ENCODE measurements at regions not wholly inside any gene's neighbourhood (a gene's known extent, or its start where the extent isn't known, plus 50 kb on each side); places are given as distances from the start of the nearest gene placed in this dataset.

DNA sequence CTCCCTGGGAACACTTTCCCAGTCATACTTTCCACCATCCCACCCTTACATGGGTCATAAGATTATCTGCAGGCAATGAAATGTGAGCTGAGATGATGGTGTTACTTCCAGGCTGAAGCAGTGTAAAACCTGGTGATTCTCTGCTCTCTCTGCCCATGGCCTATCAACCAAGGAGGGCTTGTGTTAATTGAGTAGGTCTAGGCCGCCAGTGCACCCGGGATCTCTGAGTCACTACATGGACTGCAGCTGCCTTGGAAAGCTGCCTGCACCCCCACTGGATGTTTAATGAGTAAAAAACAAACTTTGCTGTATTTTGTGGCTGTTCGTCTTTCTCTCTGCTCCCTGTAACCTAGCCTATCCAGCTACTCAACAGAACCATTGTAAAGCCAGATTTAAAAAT, 451.7 kb upstream of the SMIM21 start (continued):
- TF ChIP-seq ZNF462 (CRISPR knock-in tag; IDR thresholded peaks at IDR 0.05) (no peak), CREB1 (CRISPR knock-in tag; IDR thresholded peaks at IDR 0.05; ENCODE audit: low read depth) (no peak), CTCF (conservative IDR thresholded peaks at IDR 0.05; ENCODE audit: low read depth in 2 of 2) (no peak)

DNA sequence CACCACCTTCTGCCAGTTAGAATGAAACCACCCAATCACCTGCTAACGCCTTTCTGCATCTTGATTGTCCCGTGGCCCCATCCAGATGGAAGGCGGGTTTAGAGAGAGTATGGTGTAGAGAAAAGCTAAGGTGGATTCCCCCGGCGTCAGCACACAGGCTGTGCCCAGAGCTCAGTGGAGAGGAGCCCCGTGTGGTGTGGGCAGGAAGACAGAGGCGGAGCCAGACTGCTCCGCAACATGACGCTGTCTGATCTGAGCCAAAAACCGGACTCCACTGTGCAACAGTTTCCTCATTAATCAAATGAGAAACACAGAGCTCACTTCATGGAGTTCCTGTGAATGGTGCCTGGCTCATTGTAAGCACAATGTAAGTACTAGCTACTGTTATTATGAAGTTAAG, 448.1 kb upstream of the SMIM21 start:
- Histone ChIP-seq H3K79me2 (replicated peaks; ENCODE audit: insufficient read depth) (no peaks in the 10 kb centered on the region), H4K20me1 (replicated peaks; ENCODE audit: insufficient read depth) (no peaks in the 10 kb centered on the region), H3K27me3 (ENCODE audit: insufficient read depth) (no peaks in the 10 kb centered on the region), H3K4me1 (ENCODE audit: insufficient read depth) (no peaks in the 10 kb centered on the region), H2AFZ (no peak overlapping the region; the same call in 1 of the 2 replicates), H3K27ac (ENCODE audit: low read depth) (no peak overlapping the region), H3F3A (replicated peaks; ENCODE audit: low read depth) (no peaks in the 10 kb centered on the region), H3K4me2 (no peak overlapping the region), H3K4me3 (no peak overlapping the region), H3K9me2 (ENCODE audit: insufficient read depth) (peaks cover 15% of the 10 kb centered on the region; the same call in 1 of the 2 replicates), H3K36me3 (ENCODE audit: insufficient read depth) (no peaks in the 10 kb centered on the region)
- H3K9me3 Mint-ChIP-seq, result peaks cover 13% of the 10 kb centered on the region
- ATAC-seq, result no peak
- H3K4me3 Mint-ChIP-seq, result no peak overlapping the region
- no peaks in the 10 kb centered on the region; the same call in 2 of the 3 replicates for H3K4me1 Mint-ChIP-seq
- no peak for DNase-seq (ENCODE audit: low spot score)
- no peak overlapping the region for H3K27ac Mint-ChIP-seq
- H3K27me3 Mint-ChIP-seq (ENCODE audit: insufficient read depth, low read depth, poor library complexity), result peaks cover 4% of the 10 kb centered on the region
- H3K36me3 Mint-ChIP-seq (ENCODE audit: low read depth), result peaks cover 4% of the 10 kb centered on the region; the same call in 2 of the 3 replicates
- TF ChIP-seq, protein P1, sequence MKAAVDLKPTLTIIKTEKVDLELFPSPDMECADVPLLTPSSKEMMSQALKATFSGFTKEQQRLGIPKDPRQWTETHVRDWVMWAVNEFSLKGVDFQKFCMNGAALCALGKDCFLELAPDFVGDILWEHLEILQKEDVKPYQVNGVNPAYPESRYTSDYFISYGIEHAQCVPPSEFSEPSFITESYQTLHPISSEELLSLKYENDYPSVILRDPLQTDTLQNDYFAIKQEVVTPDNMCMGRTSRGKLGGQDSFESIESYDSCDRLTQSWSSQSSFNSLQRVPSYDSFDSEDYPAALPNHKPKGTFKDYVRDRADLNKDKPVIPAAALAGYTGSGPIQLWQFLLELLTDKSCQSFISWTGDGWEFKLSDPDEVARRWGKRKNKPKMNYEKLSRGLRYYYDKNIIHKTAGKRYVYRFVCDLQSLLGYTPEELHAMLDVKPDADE (IDR thresholded peaks at IDR 0.05), result no peak
- TF ChIP-seq STAT1 (IDR thresholded peaks at IDR 0.05; ENCODE audit: unreplicated experiment) (no peak), POLR2AphosphoS5 (IDR thresholded peaks at IDR 0.05; ENCODE audit: low read depth) (no peak)
- TF ChIP-seq, protein P2, sequence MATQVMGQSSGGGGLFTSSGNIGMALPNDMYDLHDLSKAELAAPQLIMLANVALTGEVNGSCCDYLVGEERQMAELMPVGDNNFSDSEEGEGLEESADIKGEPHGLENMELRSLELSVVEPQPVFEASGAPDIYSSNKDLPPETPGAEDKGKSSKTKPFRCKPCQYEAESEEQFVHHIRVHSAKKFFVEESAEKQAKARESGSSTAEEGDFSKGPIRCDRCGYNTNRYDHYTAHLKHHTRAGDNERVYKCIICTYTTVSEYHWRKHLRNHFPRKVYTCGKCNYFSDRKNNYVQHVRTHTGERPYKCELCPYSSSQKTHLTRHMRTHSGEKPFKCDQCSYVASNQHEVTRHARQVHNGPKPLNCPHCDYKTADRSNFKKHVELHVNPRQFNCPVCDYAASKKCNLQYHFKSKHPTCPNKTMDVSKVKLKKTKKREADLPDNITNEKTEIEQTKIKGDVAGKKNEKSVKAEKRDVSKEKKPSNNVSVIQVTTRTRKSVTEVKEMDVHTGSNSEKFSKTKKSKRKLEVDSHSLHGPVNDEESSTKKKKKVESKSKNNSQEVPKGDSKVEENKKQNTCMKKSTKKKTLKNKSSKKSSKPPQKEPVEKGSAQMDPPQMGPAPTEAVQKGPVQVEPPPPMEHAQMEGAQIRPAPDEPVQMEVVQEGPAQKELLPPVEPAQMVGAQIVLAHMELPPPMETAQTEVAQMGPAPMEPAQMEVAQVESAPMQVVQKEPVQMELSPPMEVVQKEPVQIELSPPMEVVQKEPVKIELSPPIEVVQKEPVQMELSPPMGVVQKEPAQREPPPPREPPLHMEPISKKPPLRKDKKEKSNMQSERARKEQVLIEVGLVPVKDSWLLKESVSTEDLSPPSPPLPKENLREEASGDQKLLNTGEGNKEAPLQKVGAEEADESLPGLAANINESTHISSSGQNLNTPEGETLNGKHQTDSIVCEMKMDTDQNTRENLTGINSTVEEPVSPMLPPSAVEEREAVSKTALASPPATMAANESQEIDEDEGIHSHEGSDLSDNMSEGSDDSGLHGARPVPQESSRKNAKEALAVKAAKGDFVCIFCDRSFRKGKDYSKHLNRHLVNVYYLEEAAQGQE (IDR thresholded peaks at IDR 0.05; ENCODE audit: unreplicated experiment), result no peak

Data from GM23338 (cell line).